GM12874 (cell line): ENCODE measurements at regions not wholly inside any gene's neighbourhood (a gene's known extent, or its start where the extent isn't known, plus 50 kb on each side); places are given as distances from the start of the nearest gene placed in this dataset.

ENCODE experiments used
- TF ChIP-seq, protein P1 (sequence below): IDR thresholded peaks from 2 replicates; pipeline ENCODE4 v1.5.1; 2011; ENCODE audit warnings: low read depth, mild to moderate bottlenecking, control low read depth, low read length, moderate library complexity; ENCODE audit not compliant: insufficient read depth

DNA sequence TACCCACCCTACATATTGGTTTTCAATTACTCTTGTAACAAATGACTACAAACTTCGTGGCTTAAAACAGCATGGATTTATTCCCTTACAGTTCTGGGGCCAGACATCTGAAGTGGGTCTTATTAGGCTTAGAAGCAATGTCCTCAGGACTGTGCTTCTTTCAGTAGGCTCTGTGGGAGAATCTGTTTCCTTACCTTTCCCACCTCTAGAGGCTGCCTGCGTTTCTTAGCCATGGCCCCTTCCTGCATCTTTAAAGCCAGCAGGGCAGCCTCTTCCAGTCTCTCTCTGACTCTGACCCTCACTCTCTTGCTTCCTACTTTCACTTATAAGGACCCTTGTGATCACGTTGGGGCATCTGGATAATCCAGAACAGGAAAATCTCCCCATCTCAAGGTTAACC is 252.5 kb upstream of the PGRMC2 start:
- TF ChIP-seq, protein P1, sequence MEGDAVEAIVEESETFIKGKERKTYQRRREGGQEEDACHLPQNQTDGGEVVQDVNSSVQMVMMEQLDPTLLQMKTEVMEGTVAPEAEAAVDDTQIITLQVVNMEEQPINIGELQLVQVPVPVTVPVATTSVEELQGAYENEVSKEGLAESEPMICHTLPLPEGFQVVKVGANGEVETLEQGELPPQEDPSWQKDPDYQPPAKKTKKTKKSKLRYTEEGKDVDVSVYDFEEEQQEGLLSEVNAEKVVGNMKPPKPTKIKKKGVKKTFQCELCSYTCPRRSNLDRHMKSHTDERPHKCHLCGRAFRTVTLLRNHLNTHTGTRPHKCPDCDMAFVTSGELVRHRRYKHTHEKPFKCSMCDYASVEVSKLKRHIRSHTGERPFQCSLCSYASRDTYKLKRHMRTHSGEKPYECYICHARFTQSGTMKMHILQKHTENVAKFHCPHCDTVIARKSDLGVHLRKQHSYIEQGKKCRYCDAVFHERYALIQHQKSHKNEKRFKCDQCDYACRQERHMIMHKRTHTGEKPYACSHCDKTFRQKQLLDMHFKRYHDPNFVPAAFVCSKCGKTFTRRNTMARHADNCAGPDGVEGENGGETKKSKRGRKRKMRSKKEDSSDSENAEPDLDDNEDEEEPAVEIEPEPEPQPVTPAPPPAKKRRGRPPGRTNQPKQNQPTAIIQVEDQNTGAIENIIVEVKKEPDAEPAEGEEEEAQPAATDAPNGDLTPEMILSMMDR, result no peak

DNA sequence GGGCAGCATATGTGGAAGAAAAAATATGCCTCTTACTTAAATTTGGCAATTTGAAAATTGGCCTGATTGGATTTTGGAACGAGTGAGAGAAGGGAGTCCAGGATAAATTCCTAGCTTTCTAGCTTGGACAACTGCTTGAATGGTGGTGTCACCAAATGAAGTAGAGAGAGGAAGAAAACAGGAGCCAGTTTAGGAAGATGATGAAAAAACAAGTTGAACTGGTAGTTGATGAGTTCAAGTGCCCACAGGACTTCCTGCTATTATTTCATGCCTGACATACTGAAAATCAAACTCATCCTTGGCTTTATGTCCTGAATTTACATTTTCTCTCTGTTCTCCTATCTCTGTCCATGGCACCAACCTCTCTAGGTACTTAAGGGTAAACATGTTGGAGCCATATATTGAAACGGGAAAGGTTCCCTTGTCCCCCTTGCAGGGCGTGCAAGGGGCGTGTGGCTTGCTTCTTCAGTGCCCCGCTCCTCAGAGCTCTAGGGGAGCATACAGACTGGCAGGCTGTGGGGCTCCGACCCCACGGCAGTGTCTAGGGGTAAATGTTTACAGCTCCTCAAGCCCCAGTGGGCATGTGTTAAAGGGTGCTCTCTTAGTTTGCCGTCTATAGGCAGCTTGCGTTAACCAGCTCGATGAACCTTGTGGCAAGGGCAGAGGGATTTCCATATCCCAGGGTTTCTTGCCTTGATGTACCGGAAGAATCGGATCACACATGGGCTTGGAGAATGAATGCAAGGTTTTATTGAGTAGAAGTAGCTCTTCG is 250.7 kb upstream of the PGRMC2 start:
- TF ChIP-seq, protein P1, result no peak

GRCh38 chr4:128536746-128537145 is 249.1 kb upstream of the PGRMC2 start:
- TF ChIP-seq, protein P1, result no peak

GRCh38 chr4:128528793-128529553 is 241.4 kb upstream of the PGRMC2 start:
- TF ChIP-seq, protein P1, result no peak

DNA sequence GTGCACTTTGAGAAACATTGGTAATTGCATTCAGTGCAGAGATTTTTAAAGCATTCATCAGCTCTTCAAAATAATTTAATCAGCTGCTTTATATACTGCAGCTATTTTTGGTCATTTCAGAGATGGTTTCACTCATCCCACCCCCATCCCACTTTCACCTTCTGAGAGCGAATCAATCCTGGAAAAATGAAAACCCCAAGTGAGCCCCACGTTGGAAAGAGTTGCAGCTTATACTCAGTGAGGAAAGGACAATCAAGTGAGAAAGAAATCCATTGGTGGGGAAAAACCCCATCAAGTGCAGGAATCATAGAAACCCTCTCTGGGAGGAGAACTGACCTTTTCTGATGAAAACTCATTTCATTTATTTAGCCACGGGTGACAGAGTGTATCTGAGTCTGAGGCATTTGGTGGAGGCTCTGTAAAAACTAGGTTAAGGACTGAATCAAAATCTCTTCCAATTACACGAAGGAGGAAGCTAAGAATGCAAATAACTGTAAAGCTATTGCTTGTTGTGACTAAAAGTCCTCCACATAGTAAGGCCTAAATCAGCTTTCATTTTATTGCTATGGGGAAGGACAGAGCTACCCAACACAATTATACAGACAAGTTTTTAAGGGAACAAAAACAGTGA is 240.4 kb upstream of the PGRMC2 start:
- TF ChIP-seq, protein P1, result no peak

GRCh38 chr4:128527351-128527750 is 239.7 kb upstream of the PGRMC2 start:
- TF ChIP-seq, protein P1, result no peak

GRCh38 chr4:128525992-128526630 is 238.5 kb upstream of the PGRMC2 start:
- TF ChIP-seq, protein P1, result no peak
